SH-SY5Y (cell line): ENCODE measurements at regions not wholly inside any gene's neighbourhood (a gene's known extent, or its start where the extent isn't known, plus 50 kb on each side); places are given as distances from the start of the nearest gene placed in this dataset.

Experiments
- GATA2 ChIP-seq: IDR thresholded peaks from 2 replicates; pipeline ENCODE4 v1.6.1; 2011; ENCODE audit warnings: mild to moderate bottlenecking, low read depth, low read length
- GATA3 ChIP-seq: IDR thresholded peaks from 2 replicates; pipeline ENCODE4 v1.6.1; 2011; ENCODE audit warnings: low read depth, mild to moderate bottlenecking, low read length, moderate library complexity

DNA sequence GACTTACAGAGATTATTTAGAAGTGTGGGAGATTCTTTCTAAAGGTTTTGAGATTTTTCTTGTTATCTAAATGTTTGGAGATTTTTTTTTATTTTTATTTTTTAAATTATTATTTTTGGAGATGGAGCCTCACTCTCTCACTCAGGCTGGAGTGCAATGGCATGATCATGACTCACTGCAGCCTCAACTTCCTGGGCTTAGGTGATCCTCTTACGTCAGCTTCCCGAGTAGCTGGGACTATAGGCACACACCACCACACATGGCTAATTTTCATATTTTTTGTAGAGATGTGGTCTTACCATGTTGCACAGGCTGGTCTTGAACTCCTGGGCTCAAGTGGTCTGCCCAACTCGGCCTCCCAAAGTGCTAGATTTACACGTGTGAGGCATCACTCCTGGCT is 694.5 kb downstream of the TLE1 start:
- TF ChIP-seq GATA2 (no peak), GATA3 (no peak)
